KG1 (cell line): ENCODE measurements at regions not wholly inside any gene's neighbourhood (a gene's known extent, or its start where the extent isn't known, plus 50 kb on each side); places are given as distances from the start of the nearest gene placed in this dataset.
"Not testable (repeated sequence)": the region's sequence is repeated elsewhere in the genome, so short reads cannot be mapped to it uniquely, and the experiment has no call there.

Source experiments
- DNase-seq: peaks from one replicate; lab custom pipeline; 2025; lab: John Stamatoyannopoulos, UW

DNA sequence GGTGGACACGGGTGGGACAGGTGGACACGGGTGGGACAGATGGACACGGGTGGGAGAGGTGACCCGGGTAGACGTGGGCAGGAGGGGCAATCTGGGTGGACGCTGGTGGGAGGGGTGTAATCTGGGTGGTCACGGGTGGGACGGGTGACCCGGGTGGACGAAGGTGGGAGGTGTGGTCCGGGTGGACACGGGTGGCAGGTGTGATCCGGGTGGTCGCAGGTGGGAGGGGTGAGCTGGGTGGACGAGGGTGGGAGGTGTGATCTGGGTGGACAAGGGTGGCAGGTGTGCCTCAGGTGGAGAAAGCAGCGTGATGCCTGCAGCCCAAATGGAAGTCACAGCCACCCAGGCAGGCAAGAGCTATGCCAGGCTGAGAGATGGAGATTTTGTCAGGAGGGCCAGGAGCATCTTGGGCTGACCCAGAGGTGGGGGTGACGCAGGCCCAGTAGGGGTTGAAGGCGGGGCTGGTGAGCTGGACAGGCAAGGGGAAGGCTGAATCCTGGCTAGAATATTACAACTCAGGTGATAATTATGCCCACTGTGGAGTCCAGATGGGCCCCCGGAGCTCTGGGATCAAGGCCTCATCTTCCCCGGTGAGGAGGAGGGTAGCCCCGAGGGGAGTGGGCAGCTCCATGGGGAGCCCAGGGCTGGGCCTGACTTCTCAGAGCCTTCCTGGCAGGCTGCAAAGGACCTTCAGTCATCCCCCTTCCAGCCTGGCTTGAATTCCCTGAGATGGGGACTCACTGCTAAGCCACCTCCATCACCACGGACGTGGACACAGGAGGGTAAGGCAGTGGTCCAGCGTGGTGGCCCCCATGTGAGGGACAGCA lies 100.0 kb downstream of the ADRA2C start:
- no peak for DNase-seq

- no peak for DNase-seq
Measured at GRCh38 chr4:3866813-3867129, 100.6 kb downstream of the ADRA2C start.

DNA sequence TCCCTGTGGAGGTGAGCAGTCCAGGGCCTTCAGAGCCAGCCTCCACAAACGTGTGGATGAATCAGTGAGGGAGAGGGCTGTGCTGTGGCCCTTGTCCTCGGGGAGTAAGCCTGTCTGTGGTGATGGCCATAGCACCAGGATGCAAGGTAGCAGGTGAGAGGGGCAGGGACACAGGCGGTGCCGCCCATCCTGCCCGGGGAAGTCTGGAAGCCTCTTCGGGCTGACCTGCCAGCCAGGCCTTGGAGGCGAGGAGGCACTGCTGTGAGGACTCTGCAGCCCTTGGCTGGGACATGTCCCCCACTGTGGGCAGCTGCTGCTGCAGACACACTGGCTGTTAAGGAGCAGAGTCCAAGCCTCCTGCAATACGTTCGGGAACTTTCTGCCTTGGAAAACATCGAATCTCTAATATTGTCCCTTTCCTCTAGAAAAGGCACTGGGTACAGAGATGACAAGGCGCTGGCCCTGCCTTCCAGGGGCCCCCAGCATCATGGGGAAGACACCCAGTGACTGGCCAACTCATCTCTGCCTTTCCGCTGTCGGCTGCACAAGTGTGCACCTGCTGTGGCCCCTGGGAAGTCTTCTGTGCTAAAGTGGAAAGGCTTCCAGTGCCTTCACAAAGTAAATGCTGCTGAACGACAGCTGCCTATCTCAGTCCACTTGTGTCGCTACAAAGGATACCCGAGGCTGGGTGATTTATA lies 101.4 kb downstream of the ADRA2C start:
- no peak for DNase-seq

- DNase-seq: no peak
Measured at GRCh38 chr4:3868211-3869173, 102.3 kb downstream of the ADRA2C start.

- no peak for DNase-seq
Measured at GRCh38 chr4:3869174-3869572, 103.0 kb downstream of the ADRA2C start.

GRCh38 chr4:3869661-3870566 lies 103.7 kb downstream of the ADRA2C start:
- no peak for DNase-seq

DNA sequence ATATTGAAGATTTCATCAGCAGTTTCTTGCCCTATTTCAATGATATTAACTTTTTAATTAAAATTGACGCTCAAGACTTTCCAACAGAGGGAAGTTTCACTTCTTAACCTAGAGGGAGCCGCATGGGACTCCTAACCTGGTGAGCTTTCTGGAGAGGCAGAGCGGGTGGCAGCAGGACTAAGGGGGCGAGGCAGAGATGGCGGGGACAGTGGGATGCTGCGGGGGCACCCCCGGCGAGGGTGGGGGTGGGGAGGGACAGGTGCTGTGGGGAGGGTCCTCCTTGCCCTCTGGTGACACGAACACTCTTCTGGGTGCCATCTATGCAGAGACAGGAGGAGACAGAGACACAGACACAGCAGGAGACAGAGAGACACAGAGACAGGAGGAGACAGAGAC lies 104.4 kb downstream of the ADRA2C start:
- DNase-seq: no peak

GRCh38 chr4:3871181-3871852 lies 105.1 kb downstream of the ADRA2C start:
- DNase-seq: no peak

GRCh38 chr4:3871881-3872833 lies 106.0 kb downstream of the ADRA2C start:
- no peak for DNase-seq

DNA sequence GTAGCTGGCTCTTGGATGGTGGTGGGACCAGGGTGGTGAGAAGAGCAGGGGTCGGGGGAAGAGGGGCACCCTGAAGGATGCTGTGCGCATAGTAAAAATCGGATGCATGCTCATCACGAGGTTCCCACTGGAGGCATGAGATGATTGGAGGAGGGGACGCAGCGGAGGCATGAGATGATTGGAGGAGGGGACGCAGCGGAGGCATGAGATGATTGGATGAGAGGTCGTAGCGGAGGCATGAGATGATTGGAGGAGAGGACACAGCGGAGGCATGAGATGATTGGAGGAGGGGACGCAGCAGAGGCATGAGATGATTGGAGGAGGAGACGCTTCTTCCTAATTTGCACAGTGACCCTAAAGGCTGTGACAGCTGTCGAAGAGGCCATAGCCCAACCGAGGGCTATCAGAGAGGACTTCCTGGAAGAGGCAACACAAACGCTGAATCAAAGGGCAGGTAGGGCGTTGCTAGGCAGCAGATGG lies 106.7 kb downstream of the ADRA2C start:
- DNase-seq: no peak

GRCh38 chr4:3873408-3874027 lies 107.3 kb downstream of the ADRA2C start:
- no peak for DNase-seq

GRCh38 chr4:3874028-3874415 lies 107.8 kb downstream of the ADRA2C start:
- DNase-seq: no peak

DNA sequence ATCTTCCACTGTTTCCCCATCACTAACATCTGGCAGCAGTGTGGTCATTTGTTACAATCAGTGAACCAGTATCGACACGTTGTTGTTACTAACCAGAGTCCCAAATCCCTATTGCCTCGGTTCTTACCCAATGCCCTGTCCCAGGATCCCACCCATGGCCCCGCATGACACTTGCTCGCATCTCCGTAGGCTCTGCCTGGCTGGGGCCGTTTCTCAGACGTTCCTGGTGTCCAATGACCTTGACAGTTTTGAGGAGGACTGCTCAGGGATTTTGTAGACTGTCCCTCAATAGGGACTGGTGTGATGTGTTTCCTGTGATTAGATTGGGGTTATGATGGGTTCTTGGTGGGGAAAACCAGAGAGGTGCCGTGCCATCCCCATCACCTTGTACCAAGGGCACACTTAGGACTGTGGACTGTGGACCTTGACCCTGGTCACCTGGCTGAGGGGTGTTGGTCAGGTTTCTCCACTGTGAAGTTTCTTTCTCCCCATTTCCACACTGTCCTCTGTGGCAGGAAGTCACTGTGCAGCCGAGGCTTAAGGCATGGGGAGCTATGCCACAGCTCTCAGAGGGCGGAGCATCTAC lies 108.4 kb downstream of the ADRA2C start:
- DNase-seq: no peak

GRCh38 chr4:3875466-3875865 lies 109.3 kb downstream of the ADRA2C start:
- DNase-seq: no peak

DNA sequence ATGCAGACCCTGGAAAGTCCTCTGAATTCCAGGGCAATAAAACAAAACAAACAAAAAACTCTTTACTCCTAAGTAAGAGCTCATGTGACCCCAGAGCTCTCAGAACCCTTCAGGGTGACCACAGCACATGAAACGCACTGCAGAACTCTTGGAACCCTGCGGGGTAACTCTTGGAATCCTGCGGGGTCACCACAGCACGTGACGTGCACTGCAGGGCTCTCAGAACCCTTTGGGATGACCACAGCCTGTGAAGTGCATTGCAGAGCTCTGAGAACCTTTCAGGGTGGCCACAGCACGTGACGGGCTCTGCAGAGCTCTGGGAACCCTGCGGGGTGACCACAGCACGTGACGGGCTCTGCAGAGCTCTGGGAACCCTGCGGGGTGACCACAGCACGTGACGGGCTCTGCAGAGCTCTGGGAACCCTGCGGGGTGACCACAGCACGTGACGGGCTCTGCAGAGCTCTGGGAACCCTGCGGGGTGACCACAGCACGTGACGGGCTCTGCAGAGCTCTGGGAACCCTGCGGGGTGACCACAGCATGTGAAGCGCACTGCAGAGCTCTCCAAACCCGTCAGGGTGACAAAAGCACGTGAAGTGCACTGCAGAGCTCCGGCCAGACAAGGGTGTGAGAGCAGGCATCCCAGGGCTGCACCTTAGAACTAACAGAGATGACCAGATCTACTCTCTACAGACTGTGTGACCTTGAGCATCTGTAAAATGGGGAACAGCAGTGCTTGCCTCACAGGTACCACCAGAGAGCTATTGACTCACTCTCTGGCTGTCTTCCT lies 110.1 kb downstream of the ADRA2C start:
- not testable (repeated sequence) for DNase-seq

DNA sequence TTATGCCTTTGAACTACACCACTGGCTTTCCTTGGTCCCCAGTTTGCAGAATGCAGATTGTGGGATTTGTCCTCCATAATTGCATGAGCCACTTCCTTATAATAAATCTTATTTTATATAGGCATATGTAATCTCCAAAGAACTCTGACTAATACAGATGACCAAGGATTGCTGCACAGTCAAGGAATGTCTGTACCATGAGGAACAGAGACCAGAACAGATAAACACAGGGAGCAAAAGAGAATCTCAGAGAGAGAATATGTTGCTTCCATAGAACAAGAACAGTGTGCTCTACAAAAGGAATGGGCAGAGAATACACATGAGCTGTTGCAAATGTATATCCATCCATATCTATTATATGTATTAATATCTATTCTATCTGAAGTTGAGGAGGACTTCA lies 111.1 kb downstream of the ADRA2C start:
- no peak for DNase-seq

DNA sequence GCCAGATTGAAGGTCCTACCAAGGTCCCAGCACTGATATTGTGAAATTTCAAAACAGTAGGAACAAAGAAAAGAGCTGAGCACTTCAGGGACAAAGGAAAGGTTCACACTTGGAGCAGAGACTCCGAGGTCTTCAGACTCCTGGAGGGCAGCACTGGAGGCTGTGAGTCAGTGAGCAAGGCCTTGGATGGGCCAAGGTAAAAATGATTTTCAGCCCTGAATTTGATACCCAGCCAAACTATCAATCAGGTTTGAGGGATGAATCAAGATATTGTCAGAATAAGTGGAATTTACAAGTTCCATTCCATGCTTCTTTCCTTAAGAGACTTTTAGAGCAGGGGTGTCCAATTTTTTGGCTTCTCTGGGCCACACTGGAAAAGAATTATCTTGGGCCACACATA lies 111.7 kb downstream of the ADRA2C start:
- DNase-seq: no peak

- DNase-seq: no peak
Measured at GRCh38 chr4:3878678-3879077, 112.5 kb downstream of the ADRA2C start.
